HEK293 (cell line): ENCODE measurements at regions not wholly inside any gene's neighbourhood (a gene's known extent, or its start where the extent isn't known, plus 50 kb on each side); places are given as distances from the start of the nearest gene placed in this dataset.

Experiments used
- CTCF ChIA-PET: fragments of 350-600 bp; formaldehyde crosslinking; extraction: SDS; loops from one replicate; lab custom pipeline; 2021; ENCODE audit warnings: antibody characterized with exemption; lab: Yijun Ruan, JAX
- POLR2A ChIA-PET: fragments of 300-600 bp; formaldehyde crosslinking; extraction: SDS; loops from one replicate; lab custom pipeline; 2020; ENCODE audit warnings: antibody characterized with exemption, inconsistent platforms; lab: Yijun Ruan, JAX
- H3K27ac ChIP-seq: fragments of 200-500 bp; sonication (Bioruptor generic); 2 replicates; pipeline ENCODE4 v1.5.1; 2014; ENCODE audit warnings: low read depth, low read length, control low read depth, inconsistent platforms; ENCODE audit errors: extremely low read depth
- H3K36me3 ChIP-seq, 2 experiments: fragments of 200-500 bp in 1 of 2; sonication (Bioruptor generic) in 1 of 2; 1 replicate in 1 of 2; 2 replicates in 1 of 2; pipeline ENCODE4 v1.5.1; 2014 to 2017; ENCODE audit warnings: inconsistent platforms in 2 of 2, low read length in 2 of 2; ENCODE audit not compliant: control insufficient read depth in 2 of 2, insufficient read depth in 1 of 2
- H3K4me1 ChIP-seq: fragments of 200-500 bp; sonication (Bioruptor generic); 2 replicates; pipeline ENCODE4 v1.5.1; 2014; ENCODE audit warnings: mild to moderate bottlenecking, low read length, inconsistent platforms; ENCODE audit not compliant: control insufficient read depth, insufficient read depth
- H3K4me3 ChIP-seq: 2 replicates; pipeline ENCODE4 v1.5.1; 2011; ENCODE audit warnings: low read depth, mild to moderate bottlenecking, control low read depth, low read length, moderate library complexity
- H3K9me3 ChIP-seq: fragments of 200-500 bp; sonication (Bioruptor generic); 2 replicates; pipeline ENCODE4 v1.5.1; 2014; ENCODE audit warnings: low read depth, low read length, inconsistent platforms; ENCODE audit not compliant: control insufficient read depth, insufficient read depth
- MZF1 ChIP-seq: fragments of 450-650 bp; formaldehyde crosslinking; IDR thresholded peaks from 2 replicates; pipeline ENCODE4 v1.5.1; 2017; ENCODE audit warnings: missing biosample characterization, missing genetic modification characterization, borderline replicate concordance
- PRDM1 ChIP-seq: fragments of 450-650 bp; formaldehyde crosslinking; IDR thresholded peaks from 2 replicates; pipeline ENCODE4; 2016; ENCODE audit warnings: missing biosample characterization, missing genetic modification characterization
- RBAK ChIP-seq: fragments of 450-650 bp; formaldehyde crosslinking; IDR thresholded peaks from 2 replicates; pipeline ENCODE4 v1.5.1; 2016; ENCODE audit warnings: missing biosample characterization, missing genetic modification characterization
- ZFP69B ChIP-seq: fragments of 450-650 bp; formaldehyde crosslinking; IDR thresholded peaks from 2 replicates; pipeline ENCODE4 v1.5.1; 2016; ENCODE audit warnings: missing biosample characterization, missing genetic modification characterization
- ZNF24 ChIP-seq: fragments of 450-650 bp; formaldehyde crosslinking; IDR thresholded peaks from 2 replicates; pipeline ENCODE4 v1.5.1; 2016; ENCODE audit warnings: missing biosample characterization, missing genetic modification characterization
- ZNF248 ChIP-seq: fragments of 450-650 bp; formaldehyde crosslinking; IDR thresholded peaks from 2 replicates; pipeline ENCODE4 v1.5.1; 2017; ENCODE audit warnings: missing biosample characterization, missing genetic modification characterization
- ZNF843 ChIP-seq: fragments of 450-650 bp; formaldehyde crosslinking; IDR thresholded peaks from 2 replicates; pipeline ENCODE4 v1.5.1; 2016; ENCODE audit warnings: missing biosample characterization, missing genetic modification characterization
- ZXDB ChIP-seq: fragments of 450-650 bp; formaldehyde crosslinking; IDR thresholded peaks from 2 replicates; pipeline ENCODE4 v1.5.1; 2016; ENCODE audit warnings: missing biosample characterization, missing genetic modification characterization
- TF ChIP-seq, protein P1 (sequence below): fragments of 450-650 bp; formaldehyde crosslinking; IDR thresholded peaks from 2 replicates; pipeline ENCODE4 v1.5.1; 2016; ENCODE audit warnings: missing biosample characterization, missing genetic modification characterization
- TF ChIP-seq, protein P2 (sequence below): fragments of 450-650 bp; formaldehyde crosslinking; conservative IDR thresholded peaks from 2 replicates; pipeline ENCODE4 v1.5.1; 2016; ENCODE audit warnings: low read depth, missing biosample characterization, missing genetic modification characterization
- TF ChIP-seq, protein P3 (sequence below): fragments of 450-650 bp; formaldehyde crosslinking; IDR thresholded peaks from 2 replicates; pipeline ENCODE4 v1.5.1; 2017; ENCODE audit warnings: missing biosample characterization, missing genetic modification characterization
- TF ChIP-seq, protein P4 (sequence below): fragments of 450-650 bp; formaldehyde crosslinking; IDR thresholded peaks from 2 replicates; pipeline ENCODE4 v1.5.1; 2016; ENCODE audit warnings: missing biosample characterization, missing genetic modification characterization
- TF ChIP-seq, protein P5 (sequence below): fragments of 450-650 bp; formaldehyde crosslinking; IDR thresholded peaks from 2 replicates; pipeline ENCODE4 v1.5.1; 2017; ENCODE audit warnings: missing biosample characterization, missing genetic modification characterization

DNA sequence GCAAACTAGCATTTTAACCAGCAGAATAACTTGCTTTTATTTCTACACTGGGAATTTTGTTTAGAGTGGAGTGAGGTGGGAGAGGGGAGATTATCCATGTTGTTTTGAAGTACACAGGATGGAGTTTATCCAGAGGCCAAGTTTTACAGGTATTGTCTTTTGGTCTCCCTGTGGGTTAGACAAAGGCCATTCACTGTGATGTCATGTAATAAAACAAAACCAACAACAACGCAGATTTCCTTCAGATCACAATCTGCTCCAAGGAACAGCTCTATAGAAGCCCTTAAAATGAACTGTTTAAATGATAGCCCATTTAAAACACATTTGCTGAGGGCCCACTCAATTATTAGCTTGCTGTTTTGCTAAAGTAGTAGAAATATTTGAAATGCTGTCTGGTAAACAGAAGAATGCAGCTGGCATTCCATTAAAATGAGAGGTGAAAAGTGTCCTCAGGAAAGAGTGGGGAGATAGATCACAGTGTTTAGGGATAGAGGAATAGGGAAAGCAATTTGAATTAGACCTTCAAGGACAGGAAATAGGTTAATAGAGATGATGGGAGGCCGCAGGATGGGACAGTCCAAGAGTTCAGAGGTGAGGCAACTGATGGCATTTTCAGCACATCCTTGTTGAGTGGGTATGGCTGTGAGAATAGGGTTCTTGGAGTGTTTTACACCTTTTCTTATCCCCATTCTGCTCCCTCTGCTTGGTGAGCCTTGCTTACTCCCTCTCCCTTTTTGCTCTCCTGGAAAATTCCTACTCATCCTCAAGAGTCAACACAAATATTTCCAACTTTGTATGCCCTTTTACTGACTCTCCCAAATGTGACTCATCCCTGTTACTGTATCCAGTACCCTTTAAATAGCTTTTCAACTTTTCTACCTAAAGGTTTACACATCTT lies 140.1 kb upstream of the NR3C1 start:
- POLR2A ChIA-PET: interaction anchor here (1.3 kb wide), 1 partner anchor 139 kb away, joined by 6 read pairs; the partner anchor contains the start of gene NR3C1
- CTCF ChIA-PET: interaction anchor here (0.6 kb wide), 2 partner anchors 75 to 238 kb away, joined by 3 to 5 read pairs; no protein-coding TSS in a partner anchor
- peaks cover 18% of the 10 kb centered on the region for H3K4me1 ChIP-seq
- H3K4me3 ChIP-seq: no peak overlapping the region
- no peak overlapping the region for H3K27ac ChIP-seq
- TF ChIP-seq MZF1 (tag by site-specific recombination) (0 out of 2 replicates have a peak, but pooled peaks have one; percentile 20), PRDM1 (tag by site-specific recombination) (0 out of 2 replicates have a peak, but pooled peaks have one; percentile 42), ZNF24 (tag by site-specific recombination) (no peak), RBAK (tag by site-specific recombination) (0 out of 2 replicates have a peak, but pooled peaks have one; percentile 27), ZNF248 (no peak), ZFP69B (peak; percentile 31; the same call in 1 of the 2 replicates)
- TF ChIP-seq, protein P1, sequence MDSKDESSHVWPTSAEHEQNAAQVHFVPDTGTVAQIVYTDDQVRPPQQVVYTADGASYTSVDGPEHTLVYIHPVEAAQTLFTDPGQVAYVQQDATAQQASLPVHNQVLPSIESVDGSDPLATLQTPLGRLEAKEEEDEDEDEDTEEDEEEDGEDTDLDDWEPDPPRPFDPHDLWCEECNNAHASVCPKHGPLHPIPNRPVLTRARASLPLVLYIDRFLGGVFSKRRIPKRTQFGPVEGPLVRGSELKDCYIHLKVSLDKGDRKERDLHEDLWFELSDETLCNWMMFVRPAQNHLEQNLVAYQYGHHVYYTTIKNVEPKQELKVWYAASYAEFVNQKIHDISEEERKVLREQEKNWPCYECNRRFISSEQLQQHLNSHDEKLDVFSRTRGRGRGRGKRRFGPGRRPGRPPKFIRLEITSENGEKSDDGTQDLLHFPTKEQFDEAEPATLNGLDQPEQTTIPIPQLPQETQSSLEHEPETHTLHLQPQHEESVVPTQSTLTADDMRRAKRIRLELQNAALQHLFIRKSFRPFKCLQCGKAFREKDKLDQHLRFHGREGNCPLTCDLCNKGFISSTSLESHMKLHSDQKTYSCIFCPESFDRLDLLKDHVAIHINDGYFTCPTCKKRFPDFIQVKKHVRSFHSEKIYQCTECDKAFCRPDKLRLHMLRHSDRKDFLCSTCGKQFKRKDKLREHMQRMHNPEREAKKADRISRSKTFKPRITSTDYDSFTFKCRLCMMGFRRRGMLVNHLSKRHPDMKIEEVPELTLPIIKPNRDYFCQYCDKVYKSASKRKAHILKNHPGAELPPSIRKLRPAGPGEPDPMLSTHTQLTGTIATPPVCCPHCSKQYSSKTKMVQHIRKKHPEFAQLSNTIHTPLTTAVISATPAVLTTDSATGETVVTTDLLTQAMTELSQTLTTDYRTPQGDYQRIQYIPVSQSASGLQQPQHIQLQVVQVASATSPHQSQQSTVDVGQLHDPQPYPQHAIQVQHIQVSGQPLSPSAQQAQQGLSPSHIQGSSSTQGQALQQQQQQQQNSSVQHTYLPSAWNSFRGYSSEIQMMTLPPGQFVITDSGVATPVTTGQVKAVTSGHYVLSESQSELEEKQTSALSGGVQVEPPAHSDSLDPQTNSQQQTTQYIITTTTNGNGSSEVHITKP (tag by site-specific recombination): peak; percentile 77
- TF ChIP-seq, protein P2, sequence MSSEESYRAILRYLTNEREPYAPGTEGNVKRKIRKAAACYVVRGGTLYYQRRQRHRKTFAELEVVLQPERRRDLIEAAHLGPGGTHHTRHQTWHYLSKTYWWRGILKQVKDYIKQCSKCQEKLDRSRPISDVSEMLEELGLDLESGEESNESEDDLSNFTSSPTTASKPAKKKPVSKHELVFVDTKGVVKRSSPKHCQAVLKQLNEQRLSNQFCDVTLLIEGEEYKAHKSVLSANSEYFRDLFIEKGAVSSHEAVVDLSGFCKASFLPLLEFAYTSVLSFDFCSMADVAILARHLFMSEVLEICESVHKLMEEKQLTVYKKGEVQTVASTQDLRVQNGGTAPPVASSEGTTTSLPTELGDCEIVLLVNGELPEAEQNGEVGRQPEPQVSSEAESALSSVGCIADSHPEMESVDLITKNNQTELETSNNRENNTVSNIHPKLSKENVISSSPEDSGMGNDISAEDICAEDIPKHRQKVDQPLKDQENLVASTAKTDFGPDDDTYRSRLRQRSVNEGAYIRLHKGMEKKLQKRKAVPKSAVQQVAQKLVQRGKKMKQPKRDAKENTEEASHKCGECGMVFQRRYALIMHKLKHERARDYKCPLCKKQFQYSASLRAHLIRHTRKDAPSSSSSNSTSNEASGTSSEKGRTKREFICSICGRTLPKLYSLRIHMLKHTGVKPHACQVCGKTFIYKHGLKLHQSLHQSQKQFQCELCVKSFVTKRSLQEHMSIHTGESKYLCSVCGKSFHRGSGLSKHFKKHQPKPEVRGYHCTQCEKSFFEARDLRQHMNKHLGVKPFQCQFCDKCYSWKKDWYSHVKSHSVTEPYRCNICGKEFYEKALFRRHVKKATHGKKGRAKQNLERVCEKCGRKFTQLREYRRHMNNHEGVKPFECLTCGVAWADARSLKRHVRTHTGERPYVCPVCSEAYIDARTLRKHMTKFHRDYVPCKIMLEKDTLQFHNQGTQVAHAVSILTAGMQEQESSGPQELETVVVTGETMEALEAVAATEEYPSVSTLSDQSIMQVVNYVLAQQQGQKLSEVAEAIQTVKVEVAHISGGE (tag by site-specific recombination): 0 out of 2 replicates have a peak, but pooled peaks have one; percentile 4
- TF ChIP-seq, protein P3, sequence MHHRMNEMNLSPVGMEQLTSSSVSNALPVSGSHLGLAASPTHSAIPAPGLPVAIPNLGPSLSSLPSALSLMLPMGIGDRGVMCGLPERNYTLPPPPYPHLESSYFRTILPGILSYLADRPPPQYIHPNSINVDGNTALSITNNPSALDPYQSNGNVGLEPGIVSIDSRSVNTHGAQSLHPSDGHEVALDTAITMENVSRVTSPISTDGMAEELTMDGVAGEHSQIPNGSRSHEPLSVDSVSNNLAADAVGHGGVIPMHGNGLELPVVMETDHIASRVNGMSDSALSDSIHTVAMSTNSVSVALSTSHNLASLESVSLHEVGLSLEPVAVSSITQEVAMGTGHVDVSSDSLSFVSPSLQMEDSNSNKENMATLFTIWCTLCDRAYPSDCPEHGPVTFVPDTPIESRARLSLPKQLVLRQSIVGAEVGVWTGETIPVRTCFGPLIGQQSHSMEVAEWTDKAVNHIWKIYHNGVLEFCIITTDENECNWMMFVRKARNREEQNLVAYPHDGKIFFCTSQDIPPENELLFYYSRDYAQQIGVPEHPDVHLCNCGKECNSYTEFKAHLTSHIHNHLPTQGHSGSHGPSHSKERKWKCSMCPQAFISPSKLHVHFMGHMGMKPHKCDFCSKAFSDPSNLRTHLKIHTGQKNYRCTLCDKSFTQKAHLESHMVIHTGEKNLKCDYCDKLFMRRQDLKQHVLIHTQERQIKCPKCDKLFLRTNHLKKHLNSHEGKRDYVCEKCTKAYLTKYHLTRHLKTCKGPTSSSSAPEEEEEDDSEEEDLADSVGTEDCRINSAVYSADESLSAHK: no peak
- TF ChIP-seq, protein P4, sequence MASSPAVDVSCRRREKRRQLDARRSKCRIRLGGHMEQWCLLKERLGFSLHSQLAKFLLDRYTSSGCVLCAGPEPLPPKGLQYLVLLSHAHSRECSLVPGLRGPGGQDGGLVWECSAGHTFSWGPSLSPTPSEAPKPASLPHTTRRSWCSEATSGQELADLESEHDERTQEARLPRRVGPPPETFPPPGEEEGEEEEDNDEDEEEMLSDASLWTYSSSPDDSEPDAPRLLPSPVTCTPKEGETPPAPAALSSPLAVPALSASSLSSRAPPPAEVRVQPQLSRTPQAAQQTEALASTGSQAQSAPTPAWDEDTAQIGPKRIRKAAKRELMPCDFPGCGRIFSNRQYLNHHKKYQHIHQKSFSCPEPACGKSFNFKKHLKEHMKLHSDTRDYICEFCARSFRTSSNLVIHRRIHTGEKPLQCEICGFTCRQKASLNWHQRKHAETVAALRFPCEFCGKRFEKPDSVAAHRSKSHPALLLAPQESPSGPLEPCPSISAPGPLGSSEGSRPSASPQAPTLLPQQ (tag by site-specific recombination): peak; percentile 81
- TF ChIP-seq, all 188 proteins: peak for 7
- no peaks in the 10 kb centered on the region for H3K9me3 ChIP-seq
- H3K36me3 ChIP-seq: no peaks in the 10 kb centered on the region

DNA sequence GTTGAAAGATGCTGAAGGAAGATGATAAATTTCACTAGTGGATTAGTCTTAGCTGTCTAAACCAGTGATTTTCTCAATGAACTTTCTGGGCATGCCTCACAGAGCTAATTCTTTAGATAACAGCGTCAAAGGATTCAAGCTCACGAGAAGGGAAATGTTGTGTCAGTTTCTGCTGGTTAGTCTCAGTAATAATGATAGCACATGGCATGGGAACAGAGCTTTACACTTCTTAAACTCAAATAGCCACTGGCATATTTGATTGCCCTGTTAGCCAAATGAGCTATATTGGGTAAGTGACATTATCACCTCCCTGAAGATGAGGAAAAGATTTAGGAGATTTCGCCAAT lies 139.3 kb upstream of the NR3C1 start:
- TF ChIP-seq, protein P5, sequence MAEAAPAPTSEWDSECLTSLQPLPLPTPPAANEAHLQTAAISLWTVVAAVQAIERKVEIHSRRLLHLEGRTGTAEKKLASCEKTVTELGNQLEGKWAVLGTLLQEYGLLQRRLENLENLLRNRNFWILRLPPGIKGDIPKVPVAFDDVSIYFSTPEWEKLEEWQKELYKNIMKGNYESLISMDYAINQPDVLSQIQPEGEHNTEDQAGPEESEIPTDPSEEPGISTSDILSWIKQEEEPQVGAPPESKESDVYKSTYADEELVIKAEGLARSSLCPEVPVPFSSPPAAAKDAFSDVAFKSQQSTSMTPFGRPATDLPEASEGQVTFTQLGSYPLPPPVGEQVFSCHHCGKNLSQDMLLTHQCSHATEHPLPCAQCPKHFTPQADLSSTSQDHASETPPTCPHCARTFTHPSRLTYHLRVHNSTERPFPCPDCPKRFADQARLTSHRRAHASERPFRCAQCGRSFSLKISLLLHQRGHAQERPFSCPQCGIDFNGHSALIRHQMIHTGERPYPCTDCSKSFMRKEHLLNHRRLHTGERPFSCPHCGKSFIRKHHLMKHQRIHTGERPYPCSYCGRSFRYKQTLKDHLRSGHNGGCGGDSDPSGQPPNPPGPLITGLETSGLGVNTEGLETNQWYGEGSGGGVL (tag by site-specific recombination): no peak
- TF ChIP-seq ZNF843 (tag by site-specific recombination) (no peak), ZXDB (tag by site-specific recombination) (0 out of 2 replicates have a peak, but pooled peaks have one; percentile 1)
- Histone ChIP-seq H3K9me3 (no peaks in the 10 kb centered on the region), H3K27ac (no peak overlapping the region; the same call in 1 of the 2 replicates), H3K36me3 (no peaks in the 10 kb centered on the region), H3K4me1 (peaks cover 18% of the 10 kb centered on the region), H3K4me3 (no peak overlapping the region)
- ChIA-PET POLR2A (interaction anchor here (1.3 kb wide), 1 partner anchor 138 kb away, joined by 6 read pairs; the partner anchor contains the start of gene NR3C1), CTCF (interaction anchor here (0.7 to 1.1 kb wide), 2 partner anchors 84 to 159 kb away, joined by 3 read pairs; no protein-coding TSS in a partner anchor)
